Urothelium cell line (cell line): ENCODE measurements at regions not wholly inside any gene's neighbourhood (a gene's known extent, or its start where the extent isn't known, plus 50 kb on each side); places are given as distances from the start of the nearest gene placed in this dataset.
A peak's percentile ranks its signal among the peaks of the same experiment; 100 is the strongest.
"Not testable (repeated sequence)": the region's sequence is repeated elsewhere in the genome, so short reads cannot be mapped to it uniquely, and the experiment has no call there.

ENCODE experiments used
- DNase-seq: peaks from one replicate; pipeline ENCODE4 v3.0.0; 2011; ENCODE audit warnings: low spot score, mixed read lengths
- FAIRE-seq: peaks from 2 replicates; lab custom pipeline; 2011; peaks lifted over from hg19 to GRCh38; lab: Jason Lieb, UNC

DNA sequence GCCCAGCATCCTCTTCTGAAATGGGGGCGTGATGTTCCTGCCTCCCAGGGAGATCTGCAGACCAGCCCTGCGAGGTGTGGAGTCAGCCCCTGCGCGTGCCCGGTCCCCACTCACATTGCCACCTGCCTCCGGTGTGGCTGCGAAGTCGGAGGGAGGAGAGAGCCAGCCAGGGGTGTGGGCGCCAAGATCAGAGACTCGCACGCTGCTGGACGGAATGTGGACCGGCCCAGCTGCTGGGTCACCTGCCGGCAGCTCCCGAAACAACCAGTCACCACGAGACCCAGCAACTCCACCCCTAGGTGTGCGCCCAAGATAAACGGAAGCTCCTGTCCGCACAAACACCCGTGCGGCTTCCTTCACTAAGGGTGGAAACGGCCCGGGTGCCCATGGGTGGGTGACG, 51.1 kb upstream of the EGFL7 start:
- no peak for DNase-seq
- FAIRE-seq: no peak

DNA sequence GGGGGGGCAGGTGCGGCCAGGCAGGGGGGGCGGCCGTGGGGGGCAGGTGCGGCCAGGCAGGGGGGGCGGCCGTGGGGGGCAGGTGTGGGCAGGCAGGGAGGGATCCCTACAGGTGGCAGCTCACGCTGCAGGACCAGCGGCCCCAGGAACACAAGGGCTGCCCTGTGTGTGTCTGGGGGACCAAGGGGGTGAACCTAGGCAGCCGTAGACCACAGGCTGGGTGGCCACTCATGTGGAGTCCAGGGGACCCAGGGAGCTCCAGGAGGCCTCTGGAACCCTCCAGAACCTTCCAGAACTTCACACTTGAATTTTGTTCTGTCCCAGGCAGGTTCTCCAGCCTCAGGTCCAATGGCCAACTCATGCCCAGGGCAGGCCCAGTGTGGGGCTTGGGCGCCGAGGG, 51.6 kb upstream of the EGFL7 start:
- FAIRE-seq (no peak), DNase-seq (no peak)

DNA sequence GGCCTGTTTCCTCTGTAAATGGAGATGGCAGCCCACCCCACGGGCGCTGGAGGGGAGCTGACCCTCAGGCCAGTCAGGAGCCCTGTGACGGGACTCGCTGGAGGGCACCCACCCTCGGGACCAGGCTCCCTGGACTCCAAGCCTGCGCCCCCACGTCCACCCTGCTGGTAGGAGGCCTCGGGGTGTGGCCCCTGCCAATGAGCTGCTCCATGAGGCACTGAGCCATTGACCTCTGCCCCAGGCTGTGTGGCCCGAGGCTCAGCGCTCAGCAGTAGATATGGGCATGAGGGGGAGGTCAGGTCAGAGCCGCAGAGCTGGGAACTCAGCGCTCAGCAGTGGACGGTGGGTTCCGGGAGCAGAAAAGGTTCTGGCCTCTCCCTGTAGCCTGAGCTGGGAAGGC, 52.3 kb upstream of the EGFL7 start:
- DNase-seq (no peak), FAIRE-seq (no peak)

DNA sequence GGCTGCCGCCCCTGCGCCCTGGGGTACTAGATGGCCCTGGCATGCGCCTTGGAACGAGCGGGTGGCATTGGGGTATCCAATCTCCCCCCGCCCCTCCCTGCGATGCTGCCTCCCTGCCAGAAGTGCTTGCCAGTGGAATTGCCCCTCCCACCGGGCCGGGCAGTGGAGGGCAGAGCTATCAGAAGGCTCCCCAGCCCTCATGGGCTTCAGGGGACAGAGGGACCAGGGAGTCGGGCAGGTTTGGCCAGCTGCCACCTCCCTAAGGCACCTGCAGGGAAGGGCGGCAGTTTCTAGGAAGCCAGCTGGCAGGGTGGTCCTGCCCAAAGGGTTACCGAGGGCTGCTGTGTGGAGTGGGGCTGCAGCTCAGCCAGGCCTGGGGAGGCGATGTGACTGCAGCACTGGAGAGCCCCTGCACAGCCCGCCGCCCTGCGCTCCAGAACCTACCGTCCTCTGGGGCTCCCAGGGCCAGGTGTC, 52.8 kb upstream of the EGFL7 start:
- FAIRE-seq (no peak), DNase-seq (no peak)

DNA sequence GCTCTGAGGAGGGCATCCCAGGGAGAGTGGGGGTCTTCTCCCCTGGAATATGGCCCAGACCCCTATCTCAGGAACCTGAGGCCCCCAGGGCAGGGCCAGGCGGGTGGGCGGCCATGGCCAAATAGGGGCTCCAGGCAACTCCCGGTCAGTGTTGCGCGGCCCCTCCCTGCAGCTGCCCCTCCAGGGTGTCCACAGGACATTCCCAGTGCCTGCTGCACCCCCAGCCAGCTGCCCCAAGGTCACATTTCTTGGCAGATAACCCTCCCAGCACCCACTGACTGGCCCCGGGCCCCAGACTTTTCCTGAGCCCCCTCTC, 53.6 kb upstream of the EGFL7 start:
- FAIRE-seq (no peak), DNase-seq (no peak)

DNA sequence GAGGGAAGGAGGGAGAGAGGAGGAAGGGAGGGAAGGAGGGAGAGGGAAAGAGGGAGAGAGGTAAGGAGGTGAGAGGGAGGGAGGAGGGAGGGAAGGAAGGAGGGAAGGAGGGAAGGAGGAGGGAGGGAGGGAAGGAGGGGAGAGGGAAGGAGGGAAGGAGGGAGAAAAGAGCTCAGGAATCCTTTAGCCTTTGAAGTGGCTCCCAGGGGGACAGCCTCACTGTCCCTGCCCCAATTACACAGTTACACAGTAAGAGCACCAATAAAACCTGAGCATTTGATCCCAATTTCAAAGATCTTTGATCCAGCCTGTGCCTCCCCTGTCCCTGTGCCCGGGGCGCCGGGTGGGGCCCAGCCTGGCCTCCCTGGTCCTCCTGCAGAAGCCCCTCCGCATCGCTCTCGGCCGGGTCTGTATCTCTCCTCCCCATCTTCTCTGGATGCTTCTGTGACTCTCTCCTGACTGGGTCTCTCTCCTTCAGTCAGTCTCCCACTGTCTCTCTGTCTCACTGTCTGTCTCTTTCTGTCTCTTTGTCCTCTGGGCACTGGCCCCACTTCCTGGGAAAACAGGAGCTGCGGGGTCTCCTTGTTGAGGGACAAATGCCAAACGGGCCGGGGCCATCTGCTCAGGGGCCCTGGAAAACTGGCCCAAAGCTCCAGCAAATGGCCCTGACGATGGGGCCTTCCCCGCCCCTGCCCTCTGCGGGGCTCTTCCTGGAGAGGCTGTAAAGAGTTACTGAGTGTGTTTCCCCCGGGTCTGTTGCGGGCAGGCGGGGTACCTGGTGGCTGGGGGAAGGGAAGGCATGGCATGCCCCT, 54.2 kb upstream of the EGFL7 start:
- no peak for DNase-seq
- no peak for FAIRE-seq

DNA sequence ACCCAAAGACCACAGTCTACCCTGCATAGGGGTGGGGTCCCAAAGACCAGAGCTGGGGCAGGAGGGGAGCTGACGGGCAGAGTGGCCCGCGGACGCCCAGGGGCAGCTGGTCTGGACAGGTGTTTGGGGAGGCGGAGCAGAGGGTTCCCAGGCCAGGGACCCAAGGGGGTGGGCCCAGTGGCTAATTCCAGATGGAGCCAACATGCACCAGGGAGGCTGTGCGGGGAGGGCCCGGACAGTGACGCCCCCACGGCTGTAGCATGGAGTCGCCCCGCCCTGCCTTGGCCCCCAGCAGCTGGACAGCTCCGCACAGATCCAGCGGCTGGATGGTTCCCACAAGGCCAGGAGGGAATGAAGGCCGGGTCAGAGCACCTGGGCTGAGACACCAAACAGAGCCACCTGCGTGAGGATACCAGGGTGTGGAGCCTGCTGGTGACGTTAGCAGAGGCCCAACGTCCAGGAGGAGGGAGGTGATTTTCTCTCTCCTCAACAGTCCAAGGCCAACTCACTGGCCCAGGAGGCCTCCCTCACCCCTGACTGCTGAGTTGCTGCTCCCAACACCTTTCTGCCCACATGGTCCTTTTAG, 55.3 kb upstream of the EGFL7 start:
- FAIRE-seq (no peak), DNase-seq (no peak)

DNA sequence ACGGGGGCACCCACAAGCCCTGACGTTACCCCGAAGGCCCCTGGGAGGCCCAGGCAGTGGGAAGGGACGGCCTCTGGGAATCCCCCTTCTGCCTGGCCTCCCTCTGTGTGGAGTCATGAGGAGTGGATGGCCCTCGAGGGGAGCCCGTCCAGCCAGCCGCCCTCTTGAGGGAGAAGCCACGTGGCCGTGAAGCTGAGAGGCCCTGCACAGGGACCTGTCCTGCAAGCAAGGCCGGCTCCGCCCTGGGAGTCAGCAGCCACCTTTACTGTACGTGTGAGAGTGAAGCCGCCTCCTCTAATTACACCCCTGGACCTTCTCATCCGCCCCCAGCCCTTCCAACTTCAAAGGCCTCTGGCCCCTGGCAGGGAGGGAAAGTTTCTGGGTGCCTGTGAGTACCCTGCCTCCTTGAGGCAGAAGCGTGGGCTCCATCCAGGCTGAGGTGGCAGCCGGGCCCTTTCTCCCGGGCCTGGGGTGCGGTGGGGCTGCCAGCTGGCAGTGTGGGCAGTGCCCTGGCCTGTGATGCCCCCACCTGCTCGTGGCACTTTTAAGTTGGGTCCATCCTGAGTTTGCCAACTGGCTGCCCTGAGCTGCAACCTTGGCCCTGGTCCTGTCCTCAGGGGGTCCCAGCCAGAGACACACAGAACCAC, 55.9 kb upstream of the EGFL7 start:
- no peak for DNase-seq
- no peak for FAIRE-seq

DNA sequence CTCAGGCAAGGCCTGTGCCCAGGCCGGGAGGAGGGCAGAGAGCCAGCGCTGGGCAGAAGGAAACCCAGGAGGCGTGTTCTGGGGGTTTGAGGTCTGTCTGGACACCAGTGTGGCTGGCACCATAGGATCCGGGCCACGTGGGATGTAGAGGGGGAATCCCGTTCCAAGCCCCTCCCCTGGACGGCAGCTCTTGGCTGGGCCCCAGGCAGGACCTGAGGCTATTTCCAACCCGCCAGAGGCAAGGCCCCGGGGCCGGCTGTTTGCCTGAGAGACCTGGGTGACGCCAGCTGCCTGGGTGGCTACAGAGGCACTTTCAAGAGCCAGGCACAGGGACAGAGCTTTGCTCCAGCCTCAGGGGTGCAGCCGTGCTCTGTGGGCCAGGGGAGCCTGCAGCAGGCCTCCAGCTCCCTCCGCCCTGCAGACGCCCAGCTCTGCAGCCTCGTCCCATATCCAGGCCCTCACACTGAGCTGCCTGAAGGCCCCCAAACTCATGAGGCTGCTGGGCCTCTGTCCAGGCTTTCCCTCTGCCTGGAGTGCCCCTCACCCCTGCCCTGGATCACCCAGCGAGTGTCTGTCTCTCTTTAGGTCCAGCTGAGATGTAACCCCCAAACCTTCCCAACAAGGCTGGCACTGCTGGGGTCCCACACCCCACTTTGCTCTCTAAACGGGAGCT, 56.6 kb upstream of the EGFL7 start:
- DNase-seq (no peak), FAIRE-seq (no peak)

DNA sequence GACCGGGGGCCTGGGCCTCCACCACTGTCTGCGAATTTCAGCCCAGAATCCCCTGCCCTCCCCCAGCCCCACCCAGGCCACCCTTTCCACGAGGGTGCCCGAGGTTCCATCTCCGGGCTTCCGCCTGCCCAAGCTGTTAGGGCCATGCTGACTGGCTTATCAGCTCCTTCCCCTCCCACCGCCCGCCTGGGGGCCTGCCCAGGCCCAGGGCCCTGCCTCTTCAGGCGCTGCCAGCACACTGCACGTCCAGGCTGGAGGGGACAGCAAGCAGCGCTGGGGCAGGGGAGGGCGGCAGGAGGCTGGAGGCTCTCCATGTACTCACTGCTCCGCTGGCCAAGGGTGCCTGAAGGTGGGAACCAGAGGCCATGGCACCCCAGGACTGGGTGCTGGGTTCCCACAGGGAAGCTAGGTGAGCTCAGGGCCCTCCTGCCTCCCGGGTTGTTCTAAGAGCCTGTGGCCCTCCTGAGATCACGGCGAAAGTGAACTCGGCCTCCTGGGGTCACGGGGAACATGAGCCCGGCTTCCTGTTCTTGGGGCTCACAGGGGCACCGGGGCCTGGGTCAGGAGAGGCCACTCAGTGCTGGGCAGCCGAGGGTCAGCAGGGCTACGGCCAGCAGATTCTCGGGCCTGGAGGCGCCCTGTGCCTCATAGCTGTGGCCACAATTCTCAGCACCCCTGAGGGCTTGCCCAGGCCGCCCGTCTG, 57.7 kb upstream of the EGFL7 start:
- DNase-seq (no peak), FAIRE-seq (no peak)

DNA sequence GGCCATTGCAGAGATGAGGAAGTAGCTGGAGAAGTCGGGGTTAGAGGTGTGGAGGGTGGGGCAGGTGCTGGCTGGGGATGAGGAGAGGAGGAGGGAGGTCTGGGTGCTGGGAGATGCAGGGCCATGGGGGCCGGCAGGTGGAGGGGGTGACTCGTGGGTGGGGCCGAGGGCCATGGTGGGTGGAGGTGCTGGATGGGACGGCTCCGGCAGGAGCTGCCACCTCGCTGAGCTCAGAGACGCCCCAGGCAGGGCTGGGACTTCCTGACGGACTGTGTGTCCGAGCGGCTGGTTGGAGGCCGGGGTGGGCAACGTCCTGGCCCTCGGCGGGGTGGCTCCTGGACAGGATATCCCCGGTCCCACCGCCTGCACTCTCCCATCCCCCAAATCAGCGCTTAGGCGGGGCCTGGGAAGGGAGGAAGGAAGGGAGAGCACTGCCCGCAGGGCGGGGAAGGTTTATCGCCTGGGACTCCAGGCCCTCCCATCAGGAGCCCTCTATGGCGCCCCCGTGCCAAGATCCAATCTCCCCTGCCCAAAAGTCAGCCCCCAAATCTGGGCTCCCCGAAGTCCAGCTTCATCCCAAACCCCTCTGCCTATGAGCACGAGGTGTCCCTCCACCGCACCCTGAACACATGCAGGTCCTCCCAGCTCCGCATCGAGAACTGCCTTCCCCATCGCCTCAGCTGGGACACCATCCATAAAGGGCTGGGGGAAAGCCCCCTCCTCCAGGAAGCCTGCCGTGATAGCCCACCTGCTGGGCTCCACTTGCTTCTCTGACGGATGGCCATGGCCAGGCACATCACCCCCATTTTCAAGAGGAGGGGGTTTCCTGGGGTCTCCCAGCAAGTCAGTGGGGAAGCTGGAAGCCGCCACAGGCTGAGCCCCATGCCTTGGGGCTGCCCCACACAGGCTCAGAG, 58.3 kb upstream of the NOTCH1 start:
- no peak for DNase-seq
- FAIRE-seq: no peak

DNA sequence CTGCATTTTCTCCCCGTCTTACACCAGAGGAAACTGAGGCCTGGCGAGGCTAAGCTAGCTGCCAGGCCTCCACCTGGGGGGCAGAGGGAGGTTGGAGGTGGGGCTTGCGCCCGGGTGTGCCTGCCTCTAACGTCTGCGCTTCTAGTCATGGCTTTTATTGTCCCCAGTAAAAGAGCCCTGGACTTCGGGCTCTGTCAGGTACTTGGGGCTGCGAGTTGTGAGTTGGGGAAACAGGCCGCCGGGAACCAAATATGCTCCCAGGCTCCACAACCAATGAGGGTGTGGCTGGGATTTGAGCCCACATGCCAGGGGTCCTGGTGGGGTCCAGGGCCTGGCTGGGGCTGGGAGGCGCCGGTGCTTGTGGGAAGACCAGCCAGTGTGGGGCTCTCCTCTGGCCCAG, 57.4 kb upstream of the NOTCH1 start:
- FAIRE-seq: no peak
- DNase-seq: no peak

DNA sequence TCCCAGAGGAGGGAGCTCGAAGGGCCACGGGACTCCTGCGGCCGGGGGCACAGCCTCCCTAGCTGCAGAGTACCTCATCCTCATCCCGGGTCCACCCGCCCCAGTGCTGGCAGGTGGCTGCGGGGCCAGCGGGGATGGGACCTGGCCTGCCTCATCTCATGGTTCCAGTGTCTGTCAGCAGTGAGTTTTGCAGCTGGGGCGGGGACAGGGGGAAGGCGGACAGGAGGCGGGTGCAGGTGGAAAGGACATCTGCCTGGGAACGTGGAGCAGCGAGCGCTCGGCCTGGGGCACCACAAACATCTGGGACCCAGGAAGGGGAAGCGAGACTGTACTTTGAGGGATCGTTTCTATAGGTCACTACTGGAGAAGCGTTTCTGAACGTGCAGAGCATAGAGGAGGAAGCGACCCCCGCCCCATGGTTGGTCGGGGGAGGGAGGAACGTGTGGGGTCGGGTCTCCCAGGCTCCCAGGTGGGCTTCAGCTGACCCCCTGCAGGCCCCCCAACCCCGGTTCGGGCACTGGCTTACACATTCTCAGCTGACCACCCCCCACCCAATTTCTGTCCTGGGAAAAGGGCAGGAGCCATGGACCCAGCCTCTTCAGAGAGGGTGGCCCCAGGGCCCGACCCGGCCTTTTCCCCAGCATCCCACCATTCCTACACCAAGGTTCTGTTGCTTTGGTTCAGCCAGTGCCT, 56.5 kb upstream of the NOTCH1 start:
- FAIRE-seq: no peak

DNA sequence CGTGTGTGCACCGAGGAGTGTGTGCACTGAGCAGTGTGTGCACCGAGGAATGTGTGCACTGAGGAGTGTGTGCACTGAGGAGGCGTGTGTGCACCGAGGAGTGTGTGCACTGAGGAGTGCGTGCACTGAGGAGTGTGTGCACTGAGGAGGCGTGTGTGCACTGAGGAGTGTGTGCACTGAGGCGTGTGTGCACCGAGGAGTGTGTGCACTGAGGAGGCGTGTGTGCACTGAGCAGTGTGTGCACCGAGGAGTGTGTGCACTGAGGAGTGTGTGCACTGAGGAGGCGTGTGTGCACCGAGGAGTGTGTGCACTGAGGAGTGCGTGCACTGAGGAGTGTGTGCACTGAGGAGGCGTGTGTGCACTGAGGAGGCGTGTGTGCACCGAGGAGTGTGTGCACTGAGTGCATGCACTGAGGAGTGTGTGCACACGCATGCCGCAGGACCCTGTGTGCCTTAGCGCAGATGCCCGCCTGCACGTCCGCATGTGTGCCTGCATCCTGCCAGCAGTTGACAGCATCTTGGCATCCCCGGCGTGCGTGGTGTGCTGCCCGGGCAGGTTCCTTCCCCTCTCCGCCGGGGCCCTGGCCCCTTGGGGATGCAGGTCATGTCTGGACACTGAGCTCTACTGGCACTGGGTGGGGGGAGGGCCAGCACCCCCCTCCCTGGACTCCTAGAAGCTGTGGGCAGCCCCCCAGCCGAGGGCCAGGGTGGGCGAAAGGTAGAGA, 55.6 kb upstream of the NOTCH1 start:
- not testable (repeated sequence) for DNase-seq
- FAIRE-seq: peak; percentile 98

More for the DNA sequence above, 56.5 kb upstream of the NOTCH1 start:
- no peak for DNase-seq

DNA sequence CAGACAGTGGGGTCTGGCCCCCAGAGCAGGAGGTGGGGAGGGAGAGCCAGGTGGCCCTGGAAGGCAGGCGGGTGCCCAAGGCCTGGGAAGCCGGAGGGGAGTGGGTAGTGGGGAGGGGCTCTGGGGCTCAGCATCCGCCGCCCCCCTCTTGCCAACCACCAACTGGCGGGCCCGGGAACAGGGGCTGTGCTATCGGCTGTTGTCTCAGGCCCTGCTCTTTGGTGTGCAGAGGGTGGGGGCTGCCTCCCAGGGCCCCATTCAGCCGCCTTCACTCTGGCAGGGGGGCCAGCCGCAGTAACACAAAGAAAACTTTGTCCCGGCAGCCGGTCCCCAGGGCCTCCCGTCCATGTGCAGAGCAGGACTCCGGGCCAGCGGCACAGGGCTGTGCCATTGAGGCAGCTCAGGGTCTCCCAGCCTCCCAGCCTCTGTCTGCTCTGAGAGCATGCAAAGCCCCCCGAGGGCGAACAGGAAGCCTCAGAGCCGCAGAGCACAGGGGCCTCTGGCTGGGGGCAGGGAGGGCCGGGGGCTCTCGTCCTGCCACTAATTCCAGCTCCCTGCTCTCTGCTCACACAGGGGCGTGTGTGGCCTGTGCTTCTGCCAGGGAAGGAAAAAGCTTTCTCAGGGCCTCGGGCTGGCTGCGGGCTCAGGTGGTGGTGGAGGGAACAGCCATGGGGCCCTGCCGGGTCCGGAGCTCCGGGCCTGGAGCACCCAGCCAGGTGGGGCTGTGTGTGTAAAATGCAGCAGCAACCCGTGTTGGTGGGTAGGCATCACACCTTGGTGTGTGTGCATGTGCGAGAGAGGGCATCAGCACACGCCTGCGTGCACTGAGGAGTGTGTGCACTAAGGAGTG, 54.2 kb upstream of the NOTCH1 start:
- no peak for FAIRE-seq
- DNase-seq: no peak

DNA sequence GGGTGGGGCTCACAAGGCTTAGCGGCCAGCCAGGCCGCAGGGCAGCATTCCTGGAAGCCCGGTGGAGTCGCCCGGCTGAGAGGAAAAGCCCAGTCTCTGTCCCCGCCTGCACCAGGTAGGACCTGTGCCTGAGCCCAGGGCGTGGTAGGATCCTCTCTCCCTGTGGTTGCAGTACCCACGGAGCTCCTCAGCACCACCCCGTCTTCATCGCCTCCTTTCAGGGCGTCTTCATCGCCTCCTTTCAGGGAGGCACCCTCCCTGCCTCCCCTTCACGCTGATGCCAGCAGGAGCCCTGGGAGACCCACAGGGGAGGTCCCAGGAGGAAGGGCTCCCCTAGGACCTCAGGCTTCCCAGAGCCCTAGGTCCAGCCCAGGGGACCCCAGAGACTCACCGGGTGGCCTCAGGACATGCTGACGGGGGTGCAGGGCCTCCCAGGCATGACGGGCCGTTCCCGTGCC, 53.3 kb upstream of the NOTCH1 start:
- no peak for DNase-seq
- no peak for FAIRE-seq

DNA sequence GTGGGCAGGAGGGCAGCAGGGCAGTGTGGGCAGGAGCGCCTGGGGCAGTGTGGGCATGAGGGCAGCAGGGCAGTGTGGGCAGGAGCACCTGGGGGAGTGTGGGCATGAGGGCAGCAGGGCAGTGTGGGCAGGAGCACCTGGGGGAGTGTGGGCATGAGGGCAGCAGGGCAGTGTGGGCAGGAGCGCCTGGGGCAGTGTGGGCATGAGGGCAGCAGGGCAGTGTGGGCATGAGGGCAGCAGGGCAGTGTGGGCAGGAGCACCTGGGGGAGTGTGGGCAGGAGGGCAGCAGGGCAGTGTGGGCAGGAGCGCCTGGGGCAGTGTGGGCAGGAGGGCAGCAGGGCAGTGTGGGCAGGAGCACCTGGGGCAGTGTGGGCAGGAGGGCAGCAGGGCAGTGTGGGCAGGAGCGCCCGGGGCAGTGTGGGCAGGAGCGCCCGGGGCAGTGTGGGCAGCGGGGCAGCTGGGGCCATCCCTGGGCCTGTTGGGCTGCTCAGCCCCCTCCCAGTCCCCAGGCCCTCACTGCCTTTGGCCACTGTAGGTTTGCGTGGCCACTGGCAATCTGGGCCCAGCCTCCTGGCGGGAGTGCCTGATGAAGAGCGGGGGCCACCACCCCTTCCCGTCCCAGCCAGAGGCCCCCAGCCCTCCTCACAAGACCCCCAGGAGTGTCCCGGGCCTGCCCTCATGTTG, 52.7 kb upstream of the NOTCH1 start:
- peak; percentile 75 for FAIRE-seq
- DNase-seq: not testable (repeated sequence)
